ENCODE measurements at regions not wholly inside any gene's neighbourhood (a gene's known extent, or its start where the extent isn't known, plus 50 kb on each side); places are given as distances from the start of the nearest gene placed in this dataset.

GRCh38 chr2:7884338-7884737, 797.5 kb upstream of the ID2 start:
- TF ChIP-seq CTCF (conservative IDR thresholded peaks at IDR 0.05; ENCODE audit: low read depth, low read length), result no peak
- no peak for TF ChIP-seq EZH2 (IDR thresholded peaks at IDR 0.05; ENCODE audit: borderline replicate concordance, low read depth, low read length, poor library complexity, severe bottlenecking)
